Caco-2 (cell line): ENCODE measurements at regions not wholly inside any gene's neighbourhood (a gene's known extent, or its start where the extent isn't known, plus 50 kb on each side); places are given as distances from the start of the nearest gene placed in this dataset.

Source experiments
- BruUV-seq: library from RNA; stranded (reverse); fragments of 400-500 nt; replicated peaks from 2 replicates; lab custom pipeline; 2021; lab: Mats Ljungman, UMichigan
- CTCF ChIA-PET: fragments of 300-600 bp; sonication (Branson Sonifier 250); formaldehyde crosslinking; loops from one replicate; lab custom pipeline; 2022; ENCODE audit warnings: antibody characterized with exemption; lab: Charles Lee
- POLR2A ChIA-PET: fragments of 300-600 bp; sonication (Branson Sonifier 250); formaldehyde crosslinking; loops from one replicate; lab custom pipeline; 2022; ENCODE audit warnings: antibody characterized with exemption; lab: Charles Lee
- DNase-seq, 2 experiments: peaks; one replicate each; pipeline versions ENCODE4 v3.0.0 to v3.0.0-alpha.2; 2020 to 2022
- H3K27me3 ChIP-seq: replicated peaks from 2 replicates; pipeline ENCODE4 v1.6.0; 2011; ENCODE audit warnings: low read length; ENCODE audit not compliant: control insufficient read depth, insufficient read depth
- H3K36me3 ChIP-seq: 2 replicates; pipeline ENCODE4 v1.5.1; 2011; ENCODE audit warnings: low read length; ENCODE audit not compliant: control insufficient read depth, insufficient read depth
- H3K4me1 ChIP-seq: fragments of 250-450 bp; sonication (Bioruptor Pico); 2 replicates; pipeline ENCODE4 v1.5.1; 2020; ENCODE audit warnings: mild to moderate bottlenecking
- H3K4me3 ChIP-seq: 2 replicates; pipeline ENCODE4 v1.5.1; 2011; ENCODE audit warnings: low read depth, mild to moderate bottlenecking, control low read depth, low read length
- H3K9me3 ChIP-seq: fragments of 250-450 bp; sonication (Bioruptor Pico); 2 replicates; pipeline ENCODE4 v1.5.1; 2020; ENCODE audit warnings: mild to moderate bottlenecking, moderate library complexity
- H3K27ac Mint-ChIP-seq: one replicate; pipeline ENCODE4 v1.8.0; 2022; ENCODE audit warnings: mixed read lengths; ENCODE audit not compliant: unreplicated experiment
- H3K27me3 Mint-ChIP-seq: one replicate; pipeline ENCODE4 v1.8.0; 2022; ENCODE audit warnings: mixed read lengths; ENCODE audit not compliant: insufficient read depth, unreplicated experiment
- H3K36me3 Mint-ChIP-seq: one replicate; pipeline ENCODE4 v1.8.0; 2022; ENCODE audit warnings: mild to moderate bottlenecking, mixed read lengths; ENCODE audit not compliant: insufficient read depth, unreplicated experiment
- H3K4me1 Mint-ChIP-seq: one replicate; pipeline ENCODE4 v1.8.0; 2022; ENCODE audit warnings: low read depth, mixed read lengths; ENCODE audit not compliant: unreplicated experiment
- H3K4me3 Mint-ChIP-seq: one replicate; pipeline ENCODE4 v1.8.0; 2022; ENCODE audit warnings: mild to moderate bottlenecking, moderate library complexity, mixed read lengths; ENCODE audit not compliant: unreplicated experiment
- H3K9me3 Mint-ChIP-seq: one replicate; pipeline ENCODE4 v1.8.0; 2022; ENCODE audit warnings: mixed read lengths; ENCODE audit not compliant: unreplicated experiment
- CTCF ChIP-seq, 2 experiments: fragments of 200-600 bp in 1 of 2; IDR thresholded peaks; 1 replicate in 1 of 2; 2 replicates in 1 of 2; pipeline versions ENCODE4 v1.5.1 to v1.8.0; 2011 to 2022; ENCODE audit warnings: antibody characterized with exemption in 1 of 2, control low read depth in 1 of 2, inconsistent platforms in 1 of 2, low read depth in 1 of 2, low read length in 1 of 2, mild to moderate bottlenecking in 1 of 2, moderate library complexity in 1 of 2; ENCODE audit not compliant: insufficient read depth in 1 of 2, severe bottlenecking in 1 of 2, unreplicated experiment in 1 of 2
- intact Hi-C: fragments of 100-400 bp; cut with micrococcal nuclease; formaldehyde crosslinking; loops from one replicate; pipeline ENCODE4 v1.10.0; 2022; ENCODE audit not compliant: unreplicated experiment

GRCh38 chr10:3478153-3478552 is 305.6 kb upstream of the PITRM1 start:
- Mint-ChIP-seq H3K9me3 (no peaks in the 10 kb centered on the region), H3K36me3 (peaks cover 11% of the 10 kb centered on the region), H3K4me1 (peaks cover 17% of the 10 kb centered on the region), H3K27ac (no peak overlapping the region), H3K27me3 (no peaks in the 10 kb centered on the region), H3K4me3 (no peak overlapping the region)
- Histone ChIP-seq H3K9me3 (no peaks in the 10 kb centered on the region), H3K4me3 (no peak overlapping the region), H3K27me3 (no peaks in the 10 kb centered on the region), H3K36me3 (no peaks in the 10 kb centered on the region), H3K4me1 (peaks cover 14% of the 10 kb centered on the region)
- CTCF ChIA-PET, result no interaction called here
- DNase-seq, result no peak
- POLR2A ChIA-PET, result no interaction called here
- intact Hi-C loops, result no loop called here
- no peak for TF ChIP-seq CTCF (IDR thresholded peaks at IDR 0.05; ENCODE audit: insufficient read depth in 1 of 2, low read depth in 1 of 2, low read length in 1 of 2, severe bottlenecking in 1 of 2, unreplicated experiment in 1 of 2)
- no TSS peak for BruUV-seq

- no peaks in the 10 kb centered on the region for H3K9me3 Mint-ChIP-seq
- POLR2A ChIA-PET, result no interaction called here
These were observed 305.1 kb upstream of the PITRM1 start for GRCh38 chr10:3477683-3478082.

GRCh38 chr10:3476640-3477448 is 304.3 kb upstream of the PITRM1 start:
- intact Hi-C loops, result no loop called here
- H3K27ac Mint-ChIP-seq, result no peak overlapping the region
- ChIA-PET CTCF (no interaction called here), POLR2A (no interaction called here)
- TF ChIP-seq CTCF (IDR thresholded peaks at IDR 0.05; ENCODE audit: insufficient read depth in 1 of 2, low read depth in 1 of 2, low read length in 1 of 2, severe bottlenecking in 1 of 2, unreplicated experiment in 1 of 2), result peak; percentile 5 to 13
- H3K36me3 Mint-ChIP-seq, result peaks cover 3% of the 10 kb centered on the region
- peaks cover 4% of the 10 kb centered on the region for H3K4me1 ChIP-seq
- BruUV-seq, result no TSS peak
- no peaks in the 10 kb centered on the region for H3K27me3 ChIP-seq
- H3K4me1 Mint-ChIP-seq, result peaks cover 6% of the 10 kb centered on the region
- H3K9me3 ChIP-seq, result no peaks in the 10 kb centered on the region
- H3K4me3 Mint-ChIP-seq, result no peak overlapping the region
- no peak for DNase-seq
- no peaks in the 10 kb centered on the region for H3K27me3 Mint-ChIP-seq
- no peak overlapping the region for H3K4me3 ChIP-seq
- H3K36me3 ChIP-seq, result no peaks in the 10 kb centered on the region
- no peaks in the 10 kb centered on the region for H3K9me3 Mint-ChIP-seq

More at GRCh38 chr10:3477683-3478082, 305.1 kb upstream of the PITRM1 start:
- Histone ChIP-seq H3K4me1 (peaks cover 9% of the 10 kb centered on the region), H3K9me3 (no peaks in the 10 kb centered on the region), H3K27me3 (no peaks in the 10 kb centered on the region), H3K4me3 (no peak overlapping the region), H3K36me3 (no peaks in the 10 kb centered on the region)
- no TSS peak for BruUV-seq
- Mint-ChIP-seq H3K4me1 (peaks cover 13% of the 10 kb centered on the region), H3K4me3 (no peak overlapping the region), H3K27me3 (no peaks in the 10 kb centered on the region), H3K27ac (no peak overlapping the region), H3K36me3 (peaks cover 11% of the 10 kb centered on the region)
- intact Hi-C loops, result no loop called here
- DNase-seq, result no peak
- TF ChIP-seq CTCF (IDR thresholded peaks at IDR 0.05; ENCODE audit: insufficient read depth in 1 of 2, low read depth in 1 of 2, low read length in 1 of 2, severe bottlenecking in 1 of 2, unreplicated experiment in 1 of 2), result no peak
- CTCF ChIA-PET, result no interaction called here
